ENCODE measurements at regions not wholly inside any gene's neighbourhood (a gene's known extent, or its start where the extent isn't known, plus 50 kb on each side); places are given as distances from the start of the nearest gene placed in this dataset.

- in situ Hi-C loops (cut with HindIII; ENCODE audit: low pct_unique_long_range_greater_than_20kb, low sequenced_read_pairs) = no loop called here
- TF ChIP-seq JUND (IDR thresholded peaks at IDR 0.05; ENCODE audit: low read depth) = no peak
- no peak for DNase-seq (ENCODE audit: low read depth in 1 of 2, low spot score in 1 of 2)
These were observed 296.7 kb downstream of the POU4F1 start for GRCh38 chr13:78306519-78307206.

GRCh38 chr13:78305171-78305570, 298.2 kb downstream of the POU4F1 start:
- TF ChIP-seq JUND (IDR thresholded peaks at IDR 0.05; ENCODE audit: low read depth) = no peak
- in situ Hi-C loops (cut with HindIII; ENCODE audit: low pct_unique_long_range_greater_than_20kb, low sequenced_read_pairs) = no loop called here
- no peak for DNase-seq (ENCODE audit: low read depth in 1 of 2, low spot score in 1 of 2)

GRCh38 chr13:78299832-78300623, 303.3 kb downstream of the POU4F1 start:
- in situ Hi-C loops (cut with HindIII; ENCODE audit: low pct_unique_long_range_greater_than_20kb, low sequenced_read_pairs) = no loop called here
- DNase-seq (ENCODE audit: low read depth in 1 of 2, low spot score in 1 of 2) = no peak
- no peak for TF ChIP-seq JUND (IDR thresholded peaks at IDR 0.05; ENCODE audit: low read depth)

- in situ Hi-C loops (cut with HindIII; ENCODE audit: low pct_unique_long_range_greater_than_20kb, low sequenced_read_pairs) = no loop called here
- TF ChIP-seq JUND (IDR thresholded peaks at IDR 0.05; ENCODE audit: low read depth) = no peak
- DNase-seq (ENCODE audit: low read depth in 1 of 2, low spot score in 1 of 2) = no peak
These were observed 304.7 kb downstream of the POU4F1 start for GRCh38 chr13:78298657-78299056.

- TF ChIP-seq JUND (IDR thresholded peaks at IDR 0.05; ENCODE audit: low read depth) = no peak
- no peak for DNase-seq (ENCODE audit: low read depth in 1 of 2, low spot score in 1 of 2)
- in situ Hi-C loops (cut with HindIII; ENCODE audit: low pct_unique_long_range_greater_than_20kb, low sequenced_read_pairs) = no loop called here
These were observed 316.6 kb downstream of the POU4F1 start for GRCh38 chr13:78286748-78287147.

- no peak for TF ChIP-seq JUND (IDR thresholded peaks at IDR 0.05; ENCODE audit: low read depth)
- in situ Hi-C loops (cut with HindIII; ENCODE audit: low pct_unique_long_range_greater_than_20kb, low sequenced_read_pairs) = no loop called here
- no peak for DNase-seq (ENCODE audit: low read depth in 1 of 2, low spot score in 1 of 2)
These were observed 338.3 kb downstream of the POU4F1 start for GRCh38 chr13:78265098-78265497.

GRCh38 chr13:78258304-78258703, 339.7 kb upstream of the EDNRB start:
- DNase-seq (ENCODE audit: low read depth in 1 of 2, low spot score in 1 of 2) = no peak
- in situ Hi-C loops (cut with HindIII; ENCODE audit: low pct_unique_long_range_greater_than_20kb, low sequenced_read_pairs) = no loop called here
- TF ChIP-seq JUND (IDR thresholded peaks at IDR 0.05; ENCODE audit: low read depth) = no peak

- in situ Hi-C loops (cut with HindIII; ENCODE audit: low pct_unique_long_range_greater_than_20kb, low sequenced_read_pairs) = no loop called here
- no peak for TF ChIP-seq JUND (IDR thresholded peaks at IDR 0.05; ENCODE audit: low read depth)
- no peak for DNase-seq (ENCODE audit: low read depth in 1 of 2, low spot score in 1 of 2)
These were observed 337.9 kb upstream of the EDNRB start for GRCh38 chr13:78256484-78256883.

GRCh38 chr13:78254113-78254512, 335.5 kb upstream of the EDNRB start:
- in situ Hi-C loops (cut with HindIII; ENCODE audit: low pct_unique_long_range_greater_than_20kb, low sequenced_read_pairs) = no loop called here
- DNase-seq (ENCODE audit: low read depth in 1 of 2, low spot score in 1 of 2) = no peak
- TF ChIP-seq JUND (IDR thresholded peaks at IDR 0.05; ENCODE audit: low read depth) = no peak

GRCh38 chr13:78247362-78247761, 328.7 kb upstream of the EDNRB start:
- no peak for DNase-seq (ENCODE audit: low read depth in 1 of 2, low spot score in 1 of 2)
- in situ Hi-C loops (cut with HindIII; ENCODE audit: low pct_unique_long_range_greater_than_20kb, low sequenced_read_pairs) = no loop called here
- no peak for TF ChIP-seq JUND (IDR thresholded peaks at IDR 0.05; ENCODE audit: low read depth)

GRCh38 chr13:78241278-78241919, 322.8 kb upstream of the EDNRB start:
- TF ChIP-seq JUND (IDR thresholded peaks at IDR 0.05; ENCODE audit: low read depth) = no peak
- peak in 1 of 2 experiments; percentile 39 for DNase-seq (ENCODE audit: low read depth in 1 of 2, low spot score in 1 of 2)
- in situ Hi-C loops (cut with HindIII; ENCODE audit: low pct_unique_long_range_greater_than_20kb, low sequenced_read_pairs) = no loop called here

- DNase-seq (ENCODE audit: low read depth in 1 of 2, low spot score in 1 of 2) = no peak
- in situ Hi-C loops (cut with HindIII; ENCODE audit: low pct_unique_long_range_greater_than_20kb, low sequenced_read_pairs) = no loop called here
- no peak for TF ChIP-seq JUND (IDR thresholded peaks at IDR 0.05; ENCODE audit: low read depth)
These were observed 321.1 kb upstream of the EDNRB start for GRCh38 chr13:78239714-78240113.

GRCh38 chr13:78238911-78239310, 320.3 kb upstream of the EDNRB start:
- in situ Hi-C loops (cut with HindIII; ENCODE audit: low pct_unique_long_range_greater_than_20kb, low sequenced_read_pairs) = no loop called here
- no peak for TF ChIP-seq JUND (IDR thresholded peaks at IDR 0.05; ENCODE audit: low read depth)
- no peak for DNase-seq (ENCODE audit: low read depth in 1 of 2, low spot score in 1 of 2)

Data from T47D (cell line).